Neural crest cell (in vitro differentiated cells): ENCODE measurements at regions not wholly inside any gene's neighbourhood (a gene's known extent, or its start where the extent isn't known, plus 50 kb on each side); places are given as distances from the start of the nearest gene placed in this dataset.
"Not testable (repeated sequence)": the region's sequence is repeated elsewhere in the genome, so short reads cannot be mapped to it uniquely, and the experiment has no call there.

ENCODE experiments used
- DNase-seq: peaks from one replicate; pipeline ENCODE4 v3.0.0; 2021; ENCODE audit warnings: low read depth, mixed read lengths, low spot score
- H3K27ac Mint-ChIP-seq: one replicate; pipeline ENCODE4 v1.8.0; 2021; ENCODE audit warnings: mild to moderate bottlenecking, mixed read lengths; ENCODE audit not compliant: unreplicated experiment
- H3K27me3 Mint-ChIP-seq: 2 replicates; pipeline ENCODE4 v1.8.0; 2021; ENCODE audit warnings: low read depth, mild to moderate bottlenecking, mixed read lengths
- H3K36me3 Mint-ChIP-seq: 2 replicates; pipeline ENCODE4 v1.8.0; 2021; ENCODE audit warnings: low read depth, mild to moderate bottlenecking, mixed read lengths
- H3K4me1 Mint-ChIP-seq: 2 replicates; pipeline ENCODE4 v1.8.0; 2021; ENCODE audit warnings: mixed read lengths
- H3K4me3 Mint-ChIP-seq: one replicate; pipeline ENCODE4 v1.8.0; 2021; ENCODE audit warnings: mild to moderate bottlenecking, mixed read lengths
- H3K9me3 Mint-ChIP-seq: 2 replicates; pipeline ENCODE4 v1.8.0; 2021; ENCODE audit warnings: mixed read lengths
- CTCF ChIP-seq: fragments of 200-600 bp; sonication (generic); conservative IDR thresholded peaks from 2 replicates; pipeline ENCODE4 v1.5.0; 2021; ENCODE audit warnings: antibody characterized with exemption, mild to moderate bottlenecking

GRCh38 chr3:55144015-55144673, 216.3 kb upstream of the LRTM1 start:
- TF ChIP-seq CTCF, result no peak
- H3K27me3 Mint-ChIP-seq, result no peaks in the 10 kb centered on the region
- H3K36me3 Mint-ChIP-seq, result no peaks in the 10 kb centered on the region
- H3K4me1 Mint-ChIP-seq, result no peaks in the 10 kb centered on the region
- no peak for DNase-seq
- no peak overlapping the region for H3K4me3 Mint-ChIP-seq
- no peak overlapping the region for H3K27ac Mint-ChIP-seq
- no peaks in the 10 kb centered on the region for H3K9me3 Mint-ChIP-seq

GRCh38 chr3:55143336-55143735, 215.5 kb upstream of the LRTM1 start:
- Mint-ChIP-seq H3K36me3 (no peaks in the 10 kb centered on the region), H3K4me3 (no peak overlapping the region), H3K27me3 (no peaks in the 10 kb centered on the region), H3K4me1 (no peaks in the 10 kb centered on the region), H3K9me3 (no peaks in the 10 kb centered on the region), H3K27ac (no peak overlapping the region)
- no peak for DNase-seq
- TF ChIP-seq CTCF, result no peak

- DNase-seq, H3K27me3 Mint-ChIP-seq, H3K9me3 Mint-ChIP-seq, H3K27ac Mint-ChIP-seq, H3K36me3 Mint-ChIP-seq, H3K4me3 Mint-ChIP-seq: not testable (repeated sequence)
- peaks cover 11% of the 10 kb centered on the region for H3K4me1 Mint-ChIP-seq
Observed at GRCh38 chr3:55136291-55136690, 208.4 kb upstream of the LRTM1 start.

GRCh38 chr3:55128225-55128823, 200.5 kb upstream of the LRTM1 start:
- DNase-seq, result no peak
- H3K36me3 Mint-ChIP-seq, result no peaks in the 10 kb centered on the region

GRCh38 chr3:55127565-55127964, 199.7 kb upstream of the LRTM1 start:
- H3K4me3 Mint-ChIP-seq, result peak overlapping the region; percentile 34
- H3K9me3 Mint-ChIP-seq, result no peaks in the 10 kb centered on the region
- no peak for TF ChIP-seq CTCF
- H3K4me1 Mint-ChIP-seq, result peaks cover 48% of the 10 kb centered on the region
- H3K27me3 Mint-ChIP-seq, result no peaks in the 10 kb centered on the region
- DNase-seq, result peak; percentile 18
- H3K36me3 Mint-ChIP-seq, result no peaks in the 10 kb centered on the region
- peak overlapping the region; percentile 69 for H3K27ac Mint-ChIP-seq

More at GRCh38 chr3:55128225-55128823, 200.5 kb upstream of the LRTM1 start:
- TF ChIP-seq CTCF, result no peak
- H3K4me3 Mint-ChIP-seq, result no peak overlapping the region
- no peaks in the 10 kb centered on the region for H3K9me3 Mint-ChIP-seq
- peaks cover 48% of the 10 kb centered on the region for H3K4me1 Mint-ChIP-seq
- H3K27ac Mint-ChIP-seq, result no peak overlapping the region
- H3K27me3 Mint-ChIP-seq, result no peaks in the 10 kb centered on the region

GRCh38 chr3:55124371-55124770, 196.5 kb upstream of the LRTM1 start:
- H3K9me3 Mint-ChIP-seq, result no peaks in the 10 kb centered on the region
- no peak overlapping the region for H3K27ac Mint-ChIP-seq
- H3K27me3 Mint-ChIP-seq, result no peaks in the 10 kb centered on the region
- DNase-seq, result no peak
- peaks cover 27% of the 10 kb centered on the region for H3K4me1 Mint-ChIP-seq
- TF ChIP-seq CTCF, result no peak
- no peaks in the 10 kb centered on the region for H3K36me3 Mint-ChIP-seq
- no peak overlapping the region for H3K4me3 Mint-ChIP-seq
